NCI-H1436 (cell line): ENCODE measurements at regions not wholly inside any gene's neighbourhood (a gene's known extent, or its start where the extent isn't known, plus 50 kb on each side); places are given as distances from the start of the nearest gene placed in this dataset.

Source experiments
- DNase-seq: peaks from one replicate; lab custom pipeline; 2025; lab: John Stamatoyannopoulos, UW

- no peak for DNase-seq
These were observed 70.8 kb upstream of the FAM204A start for GRCh38 chr10:118412932-118413331.

GRCh38 chr10:118412132-118412760, 70.1 kb upstream of the FAM204A start:
- DNase-seq = no peak

GRCh38 chr10:118409295-118409694, 67.2 kb upstream of the FAM204A start:
- DNase-seq = no peak

GRCh38 chr10:118408181-118408580, 66.1 kb upstream of the FAM204A start:
- DNase-seq = no peak

- no peak for DNase-seq
These were observed 65.7 kb upstream of the FAM204A start for GRCh38 chr10:118407777-118408176.

- no peak for DNase-seq
These were observed 64.9 kb upstream of the FAM204A start for GRCh38 chr10:118407026-118407425.

- DNase-seq = no peak
These were observed 63.8 kb upstream of the FAM204A start for GRCh38 chr10:118405928-118406327.

GRCh38 chr10:118403967-118404366, 61.8 kb upstream of the FAM204A start:
- no peak for DNase-seq

GRCh38 chr10:118401708-118402193, 59.6 kb upstream of the FAM204A start:
- no peak for DNase-seq

- no peak for DNase-seq
These were observed 55.3 kb upstream of the FAM204A start for GRCh38 chr10:118397391-118397790.

GRCh38 chr10:118395947-118396346, 53.8 kb upstream of the FAM204A start:
- no peak for DNase-seq

GRCh38 chr10:118394301-118395200, 52.4 kb upstream of the FAM204A start:
- no peak for DNase-seq

GRCh38 chr10:118392761-118393160, 50.6 kb upstream of the FAM204A start:
- no peak for DNase-seq
